ENCODE measurements at regions not wholly inside any gene's neighbourhood (a gene's known extent, or its start where the extent isn't known, plus 50 kb on each side); places are given as distances from the start of the nearest gene placed in this dataset.

- Histone ChIP-seq H3K27me3 (no peaks in the 10 kb centered on the region), H3K36me3 (no peaks in the 10 kb centered on the region), H3K9me3 (no peaks in the 10 kb centered on the region), H3K4me3 (no peak overlapping the region), H3K4me1 (ENCODE audit: insufficient read depth) (no peaks in the 10 kb centered on the region), H3K27ac (no peak overlapping the region)
- intact Hi-C loops (cut with DNase I), result no loop called here
- TF ChIP-seq POLR2A (IDR thresholded peaks at IDR 0.05) (no peak), EP300 (IDR thresholded peaks at IDR 0.05) (no peak), CTCF (IDR thresholded peaks at IDR 0.05) (no peak)
- no peak for DNase-seq
- WGBS, 3 donors, result 75 to 84% (median 80%) methylated on average over 2 of the region's 2 CpGs
Measured at GRCh38 chr7:118054529-118054928, 129.4 kb upstream of the LSM8 start.

- Histone ChIP-seq H3K9me3 (no peaks in the 10 kb centered on the region), H3K4me3 (no peak overlapping the region), H3K4me1 (ENCODE audit: insufficient read depth) (no peaks in the 10 kb centered on the region), H3K27ac (no peak overlapping the region), H3K27me3 (no peaks in the 10 kb centered on the region), H3K36me3 (no peaks in the 10 kb centered on the region)
- 80 to 93% (median 91%) methylated on average over 3 of the region's 3 CpGs for WGBS, 3 donors
- no peak for DNase-seq
- intact Hi-C loops (cut with DNase I), result no loop called here
- no peak for TF ChIP-seq CTCF (IDR thresholded peaks at IDR 0.05)
Measured at GRCh38 chr7:118055647-118056046, 128.3 kb upstream of the LSM8 start.

- no peaks in the 10 kb centered on the region for H3K27me3 ChIP-seq
- intact Hi-C loops (cut with DNase I), result no loop called here
- H3K4me3 ChIP-seq, result no peak overlapping the region
- H3K9me3 ChIP-seq, result no peaks in the 10 kb centered on the region
- no peaks in the 10 kb centered on the region for H3K36me3 ChIP-seq
- WGBS, 3 donors, result 89 to 94% (median 92%) methylated on average over 5 of the region's 5 CpGs
- H3K4me1 ChIP-seq (ENCODE audit: insufficient read depth), result no peaks in the 10 kb centered on the region
- TF ChIP-seq POLR2A (IDR thresholded peaks at IDR 0.05), result no peak
- no peak for TF ChIP-seq CTCF (IDR thresholded peaks at IDR 0.05)
- no peak for TF ChIP-seq EP300 (IDR thresholded peaks at IDR 0.05)
- no peak for DNase-seq
- no peak overlapping the region for H3K27ac ChIP-seq
Measured at GRCh38 chr7:118057404-118057803, 126.6 kb upstream of the LSM8 start.

- TF ChIP-seq EP300 (IDR thresholded peaks at IDR 0.05), result no peak
- 70 to 74% (median 72%) methylated on average over 2 of the region's 2 CpGs for WGBS, 3 donors
- intact Hi-C loops (cut with DNase I), result no loop called here
Measured at GRCh38 chr7:118059209-118059608, 124.8 kb upstream of the LSM8 start.

GRCh38 chr7:118060692-118061091 is 123.3 kb upstream of the LSM8 start:
- H3K27me3 ChIP-seq, result no peaks in the 10 kb centered on the region
- H3K4me1 ChIP-seq (ENCODE audit: insufficient read depth), result no peaks in the 10 kb centered on the region
- H3K36me3 ChIP-seq, result no peaks in the 10 kb centered on the region
- intact Hi-C loops (cut with DNase I), result no loop called here
- 10 to 33% (median 11%) methylated on average over 1 of the region's 1 CpG for WGBS, 3 donors
- no peak for TF ChIP-seq EP300 (IDR thresholded peaks at IDR 0.05)
- no peak for TF ChIP-seq CTCF (IDR thresholded peaks at IDR 0.05)
- TF ChIP-seq POLR2A (IDR thresholded peaks at IDR 0.05), result no peak
- no peak overlapping the region for H3K4me3 ChIP-seq
- no peak overlapping the region for H3K27ac ChIP-seq
- DNase-seq, result no peak
- no peaks in the 10 kb centered on the region for H3K9me3 ChIP-seq

More at GRCh38 chr7:118059209-118059608, 124.8 kb upstream of the LSM8 start:
- DNase-seq, result no peak
- H3K27ac ChIP-seq, result no peak overlapping the region
- no peaks in the 10 kb centered on the region for H3K36me3 ChIP-seq
- no peaks in the 10 kb centered on the region for H3K4me1 ChIP-seq (ENCODE audit: insufficient read depth)
- H3K9me3 ChIP-seq, result no peaks in the 10 kb centered on the region
- no peaks in the 10 kb centered on the region for H3K27me3 ChIP-seq
- H3K4me3 ChIP-seq, result no peak overlapping the region
